ENCODE measurements at regions not wholly inside any gene's neighbourhood (a gene's known extent, or its start where the extent isn't known, plus 50 kb on each side); places are given as distances from the start of the nearest gene placed in this dataset.

DNA sequence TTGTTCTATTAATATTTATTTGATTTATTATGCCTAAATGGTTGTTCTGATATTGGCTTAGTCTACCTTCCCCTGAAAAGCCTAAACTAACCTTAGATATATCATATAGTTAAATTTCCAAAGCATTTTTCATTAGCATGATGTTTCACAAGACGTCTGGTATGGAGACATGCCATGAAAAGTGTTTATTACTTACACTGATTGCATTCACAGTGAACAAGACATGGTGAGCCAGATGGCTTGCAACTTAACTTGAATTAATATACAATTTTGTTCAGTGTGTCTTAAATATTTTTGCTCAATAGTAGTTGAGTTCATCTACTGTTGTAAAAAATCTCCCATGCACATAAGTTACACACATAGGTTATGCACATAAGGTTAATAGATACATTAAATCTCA lies 758.4 kb downstream of the NSUN3 start:
- no peaks in the 10 kb centered on the region for H4K20me1 ChIP-seq (replicated peaks; ENCODE audit: control insufficient read depth, insufficient read depth, low read length)

More for the DNA sequence above, 758.4 kb downstream of the NSUN3 start:
- H3K9me1 ChIP-seq (ENCODE audit: control insufficient read depth, insufficient read depth, low read length) = no peaks in the 10 kb centered on the region
- H3K4me1 ChIP-seq (replicated peaks in 1 of 2; ENCODE audit: control insufficient read depth in 2 of 2, insufficient read depth in 2 of 2, low read length in 2 of 2) = no peaks in the 10 kb centered on the region
- H3K36me3 ChIP-seq (ENCODE audit: control insufficient read depth, insufficient read depth, low read length) = no peaks in the 10 kb centered on the region
- ChIA-PET CTCF (ENCODE audit: low intra/inter-chr PET ratio) (no interaction called here), POLR2A (interaction anchor here (0.6 kb wide), 1 partner anchor 10 kb away, joined by 4 read pairs; no protein-coding TSS in a partner anchor)
- WGBS (ENCODE audit: insufficient coverage, low coverage, missing lambda C conversion rate) = 0% methylated on average over 1 of the region's 1 CpG
- in situ Hi-C loops (cut with MboI) (no loop called here), intact Hi-C loops (cut with micrococcal nuclease) (no loop called here)
- no peaks in the 10 kb centered on the region for H3K27me3 ChIP-seq (ENCODE audit: control insufficient read depth in 2 of 2, insufficient read depth in 2 of 2, low read length in 2 of 2)
- H3K4me2 ChIP-seq (ENCODE audit: insufficient read depth, low read length) = no peak overlapping the region
- ATAC-seq = no peak
- no peaks in the 10 kb centered on the region for H3K79me2 ChIP-seq (ENCODE audit: control insufficient read depth, insufficient read depth, low read length)
- no TSS peak for BruUV-seq (replicated peaks)
- no peak overlapping the region for H3K27ac ChIP-seq (ENCODE audit: extremely low read depth, low read depth, low read length)
- H3K9me3 ChIP-seq (replicated peaks; ENCODE audit: control insufficient read depth, insufficient read depth, low read depth, low read length) = no peaks in the 10 kb centered on the region
- no peak overlapping the region for H2AFZ ChIP-seq (ENCODE audit: low read depth, low read length)
- no peak for FAIRE-seq
- DNase-seq (ENCODE audit: extremely low read depth in 1 of 4, low spot score in 3 of 4) = no peak
- no peak overlapping the region for H3K4me3 ChIP-seq
- H3K9ac ChIP-seq (ENCODE audit: insufficient read depth in 1 of 2, low read depth in 2 of 2, low read length in 2 of 2) = no peak overlapping the region
- no peak for TF ChIP-seq MXI1 (IDR thresholded peaks at IDR 0.05; ENCODE audit: low read depth, low read length)
- no peak for TF ChIP-seq CBX2 (IDR thresholded peaks at IDR 0.05; ENCODE audit: insufficient read depth, low read length, poor library complexity, severe bottlenecking)
- TF ChIP-seq ETV1 (tag; conservative IDR thresholded peaks at IDR 0.05; ENCODE audit: low read depth) = no peak
- no peak for TF ChIP-seq JUNB (CRISPR knock-in tag; conservative IDR thresholded peaks at IDR 0.05)
- no peak for TF ChIP-seq CBFA2T2 (conservative IDR thresholded peaks at IDR 0.05)
- no peak for TF ChIP-seq KDM1A (IDR thresholded peaks at IDR 0.05)
- TF ChIP-seq, protein P1, sequence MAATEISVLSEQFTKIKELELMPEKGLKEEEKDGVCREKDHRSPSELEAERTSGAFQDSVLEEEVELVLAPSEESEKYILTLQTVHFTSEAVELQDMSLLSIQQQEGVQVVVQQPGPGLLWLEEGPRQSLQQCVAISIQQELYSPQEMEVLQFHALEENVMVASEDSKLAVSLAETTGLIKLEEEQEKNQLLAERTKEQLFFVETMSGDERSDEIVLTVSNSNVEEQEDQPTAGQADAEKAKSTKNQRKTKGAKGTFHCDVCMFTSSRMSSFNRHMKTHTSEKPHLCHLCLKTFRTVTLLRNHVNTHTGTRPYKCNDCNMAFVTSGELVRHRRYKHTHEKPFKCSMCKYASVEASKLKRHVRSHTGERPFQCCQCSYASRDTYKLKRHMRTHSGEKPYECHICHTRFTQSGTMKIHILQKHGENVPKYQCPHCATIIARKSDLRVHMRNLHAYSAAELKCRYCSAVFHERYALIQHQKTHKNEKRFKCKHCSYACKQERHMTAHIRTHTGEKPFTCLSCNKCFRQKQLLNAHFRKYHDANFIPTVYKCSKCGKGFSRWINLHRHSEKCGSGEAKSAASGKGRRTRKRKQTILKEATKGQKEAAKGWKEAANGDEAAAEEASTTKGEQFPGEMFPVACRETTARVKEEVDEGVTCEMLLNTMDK (IDR thresholded peaks at IDR 0.05; ENCODE audit: borderline replicate concordance, insufficient read depth, low read depth, low read length, poor library complexity, severe bottlenecking) = no peak
- no peak for TF ChIP-seq ZKSCAN1 (IDR thresholded peaks at IDR 0.05; ENCODE audit: low read depth, low read length)
- TF ChIP-seq, protein P2, sequence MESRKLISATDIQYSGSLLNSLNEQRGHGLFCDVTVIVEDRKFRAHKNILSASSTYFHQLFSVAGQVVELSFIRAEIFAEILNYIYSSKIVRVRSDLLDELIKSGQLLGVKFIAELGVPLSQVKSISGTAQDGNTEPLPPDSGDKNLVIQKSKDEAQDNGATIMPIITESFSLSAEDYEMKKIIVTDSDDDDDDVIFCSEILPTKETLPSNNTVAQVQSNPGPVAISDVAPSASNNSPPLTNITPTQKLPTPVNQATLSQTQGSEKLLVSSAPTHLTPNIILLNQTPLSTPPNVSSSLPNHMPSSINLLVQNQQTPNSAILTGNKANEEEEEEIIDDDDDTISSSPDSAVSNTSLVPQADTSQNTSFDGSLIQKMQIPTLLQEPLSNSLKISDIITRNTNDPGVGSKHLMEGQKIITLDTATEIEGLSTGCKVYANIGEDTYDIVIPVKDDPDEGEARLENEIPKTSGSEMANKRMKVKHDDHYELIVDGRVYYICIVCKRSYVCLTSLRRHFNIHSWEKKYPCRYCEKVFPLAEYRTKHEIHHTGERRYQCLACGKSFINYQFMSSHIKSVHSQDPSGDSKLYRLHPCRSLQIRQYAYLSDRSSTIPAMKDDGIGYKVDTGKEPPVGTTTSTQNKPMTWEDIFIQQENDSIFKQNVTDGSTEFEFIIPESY (CRISPR knock-in tag; IDR thresholded peaks at IDR 0.05) = no peak
- TF ChIP-seq RBBP5 (IDR thresholded peaks at IDR 0.05; ENCODE audit: borderline replicate concordance, insufficient read depth, low read length, poor library complexity, severe bottlenecking) = no peak
- TF ChIP-seq, protein P3, sequence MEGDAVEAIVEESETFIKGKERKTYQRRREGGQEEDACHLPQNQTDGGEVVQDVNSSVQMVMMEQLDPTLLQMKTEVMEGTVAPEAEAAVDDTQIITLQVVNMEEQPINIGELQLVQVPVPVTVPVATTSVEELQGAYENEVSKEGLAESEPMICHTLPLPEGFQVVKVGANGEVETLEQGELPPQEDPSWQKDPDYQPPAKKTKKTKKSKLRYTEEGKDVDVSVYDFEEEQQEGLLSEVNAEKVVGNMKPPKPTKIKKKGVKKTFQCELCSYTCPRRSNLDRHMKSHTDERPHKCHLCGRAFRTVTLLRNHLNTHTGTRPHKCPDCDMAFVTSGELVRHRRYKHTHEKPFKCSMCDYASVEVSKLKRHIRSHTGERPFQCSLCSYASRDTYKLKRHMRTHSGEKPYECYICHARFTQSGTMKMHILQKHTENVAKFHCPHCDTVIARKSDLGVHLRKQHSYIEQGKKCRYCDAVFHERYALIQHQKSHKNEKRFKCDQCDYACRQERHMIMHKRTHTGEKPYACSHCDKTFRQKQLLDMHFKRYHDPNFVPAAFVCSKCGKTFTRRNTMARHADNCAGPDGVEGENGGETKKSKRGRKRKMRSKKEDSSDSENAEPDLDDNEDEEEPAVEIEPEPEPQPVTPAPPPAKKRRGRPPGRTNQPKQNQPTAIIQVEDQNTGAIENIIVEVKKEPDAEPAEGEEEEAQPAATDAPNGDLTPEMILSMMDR (IDR thresholded peaks at IDR 0.05 in 2 of 3, conservative IDR thresholded peaks at IDR 0.05 in 1 of 3; ENCODE audit: insufficient read depth in 2 of 3, low read depth in 1 of 3, low read length in 3 of 3) = no peak
- TF ChIP-seq KLF13 (tag; IDR thresholded peaks at IDR 0.05; ENCODE audit: borderline replicate concordance, low read depth) = no peak
- no peak for TF ChIP-seq SREBF2 (CRISPR knock-in tag; IDR thresholded peaks at IDR 0.05)
- no peak for TF ChIP-seq CBX3 (IDR thresholded peaks at IDR 0.05; ENCODE audit: borderline replicate concordance in 1 of 2, low read length in 2 of 2)
- TF ChIP-seq PCBP2 (IDR thresholded peaks at IDR 0.05; ENCODE audit: low read depth, low read length, poor library complexity, severe bottlenecking) = no peak

Data from K562 (cell line).